Activated CD4-positive, alpha-beta T cell treated with anti-CD3 and anti-CD28 coated beads, Interleukin-2, amount 10 ng/mL, durations not matched to agents 7 days and 5 days (primary cell): ENCODE measurements at regions not wholly inside any gene's neighbourhood (a gene's known extent, or its start where the extent isn't known, plus 50 kb on each side); places are given as distances from the start of the nearest gene placed in this dataset.

Source experiments
- CTCF ChIA-PET: fragments of 350-600 bp; sonication (Branson Sonifier 250); formaldehyde crosslinking; loops from one replicate; lab custom pipeline; 2021; ENCODE audit warnings: antibody characterized with exemption; lab: Charles Lee
- POLR2A ChIA-PET: fragments of 350-600 bp; sonication (Branson Sonifier 250); formaldehyde crosslinking; loops from one replicate; lab custom pipeline; 2021; ENCODE audit warnings: antibody characterized with exemption; lab: Charles Lee
- DNase-seq: peaks from one replicate; pipeline ENCODE4 v3.0.0-alpha.2; 2020
- H3K27ac Mint-ChIP-seq: one replicate; pipeline ENCODE4 v1.8.0; 2021; ENCODE audit warnings: mild to moderate bottlenecking, moderate library complexity, mixed read lengths
- H3K27me3 Mint-ChIP-seq: one replicate; pipeline ENCODE4 v1.8.0; 2021; ENCODE audit warnings: mixed read lengths
- H3K36me3 Mint-ChIP-seq: one replicate; pipeline ENCODE4 v1.8.0; 2021; ENCODE audit warnings: low read depth, mixed read lengths
- H3K4me1 Mint-ChIP-seq: one replicate; pipeline ENCODE4 v1.8.0; 2021; ENCODE audit warnings: mixed read lengths
- H3K4me3 Mint-ChIP-seq: one replicate; pipeline ENCODE4 v1.8.0; 2021; ENCODE audit warnings: mild to moderate bottlenecking, moderate library complexity, mixed read lengths
- H3K9me3 Mint-ChIP-seq: one replicate; pipeline ENCODE4 v1.8.0; 2021; ENCODE audit warnings: mixed read lengths

- Mint-ChIP-seq H3K4me3 (no peak overlapping the region), H3K36me3 (no peaks in the 10 kb centered on the region), H3K4me1 (no peaks in the 10 kb centered on the region), H3K27me3 (no peaks in the 10 kb centered on the region), H3K27ac (no peak overlapping the region), H3K9me3 (no peaks in the 10 kb centered on the region)
- ChIA-PET POLR2A (no interaction called here), CTCF (no interaction called here)
- DNase-seq = no peak
Measured at GRCh38 chr4:149141391-149141790, 674.3 kb downstream of the IQCM start.

- CTCF ChIA-PET = no interaction called here
- no peak overlapping the region for H3K4me3 Mint-ChIP-seq
- no peak for DNase-seq
- H3K27ac Mint-ChIP-seq = no peak overlapping the region
- H3K27me3 Mint-ChIP-seq = no peaks in the 10 kb centered on the region
- POLR2A ChIA-PET = no interaction called here
- H3K36me3 Mint-ChIP-seq = no peaks in the 10 kb centered on the region
- no peaks in the 10 kb centered on the region for H3K4me1 Mint-ChIP-seq
- H3K9me3 Mint-ChIP-seq = no peaks in the 10 kb centered on the region
Measured at GRCh38 chr4:149140841-149141240, 674.8 kb downstream of the IQCM start.

- ChIA-PET CTCF (no interaction called here), POLR2A (no interaction called here)
- Mint-ChIP-seq H3K9me3 (no peaks in the 10 kb centered on the region), H3K27me3 (no peaks in the 10 kb centered on the region), H3K27ac (no peak overlapping the region), H3K4me1 (no peaks in the 10 kb centered on the region), H3K4me3 (no peak overlapping the region), H3K36me3 (no peaks in the 10 kb centered on the region)
- DNase-seq = no peak
Measured at GRCh38 chr4:149136951-149137620, 678.6 kb downstream of the IQCM start.

- Mint-ChIP-seq H3K36me3 (no peaks in the 10 kb centered on the region), H3K4me3 (no peak overlapping the region), H3K9me3 (no peaks in the 10 kb centered on the region), H3K27ac (no peak overlapping the region), H3K27me3 (no peaks in the 10 kb centered on the region), H3K4me1 (no peaks in the 10 kb centered on the region)
- ChIA-PET POLR2A (no interaction called here), CTCF (no interaction called here)
- DNase-seq = no peak
Measured at GRCh38 chr4:149135062-149135461, 680.6 kb downstream of the IQCM start.

- no peak for DNase-seq
- H3K36me3 Mint-ChIP-seq = no peaks in the 10 kb centered on the region
- H3K9me3 Mint-ChIP-seq = no peaks in the 10 kb centered on the region
- H3K4me1 Mint-ChIP-seq = no peaks in the 10 kb centered on the region
- no peak overlapping the region for H3K4me3 Mint-ChIP-seq
- no peak overlapping the region for H3K27ac Mint-ChIP-seq
- ChIA-PET CTCF (interaction anchor here (0.7 kb wide), 1 partner anchor 26 kb away, joined by 3 read pairs; no protein-coding TSS in a partner anchor), POLR2A (no interaction called here)
- H3K27me3 Mint-ChIP-seq = no peaks in the 10 kb centered on the region
Measured at GRCh38 chr4:149121023-149121404, 678.8 kb upstream of the NR3C2 start.

GRCh38 chr4:149120331-149121022, 678.3 kb upstream of the NR3C2 start:
- no peak for DNase-seq
- Mint-ChIP-seq H3K9me3 (no peaks in the 10 kb centered on the region), H3K36me3 (no peaks in the 10 kb centered on the region), H3K4me3 (no peak overlapping the region), H3K27ac (no peak overlapping the region), H3K27me3 (no peaks in the 10 kb centered on the region), H3K4me1 (no peaks in the 10 kb centered on the region)
- CTCF ChIA-PET = no interaction called here
- POLR2A ChIA-PET = no interaction called here

- CTCF ChIA-PET = no interaction called here
- H3K36me3 Mint-ChIP-seq = no peaks in the 10 kb centered on the region
- H3K4me3 Mint-ChIP-seq = no peak overlapping the region
Measured at GRCh38 chr4:149116806-149117205, 674.6 kb upstream of the NR3C2 start.

GRCh38 chr4:149113804-149114430, 671.7 kb upstream of the NR3C2 start:
- ChIA-PET CTCF (no interaction called here), POLR2A (no interaction called here)
- H3K4me1 Mint-ChIP-seq = no peaks in the 10 kb centered on the region
- H3K27me3 Mint-ChIP-seq = no peaks in the 10 kb centered on the region
- H3K4me3 Mint-ChIP-seq = no peak overlapping the region
- H3K9me3 Mint-ChIP-seq = no peaks in the 10 kb centered on the region
- no peaks in the 10 kb centered on the region for H3K36me3 Mint-ChIP-seq
- no peak for DNase-seq
- H3K27ac Mint-ChIP-seq = no peak overlapping the region

More at GRCh38 chr4:149116806-149117205, 674.6 kb upstream of the NR3C2 start:
- Mint-ChIP-seq H3K9me3 (no peaks in the 10 kb centered on the region), H3K27ac (no peak overlapping the region), H3K4me1 (no peaks in the 10 kb centered on the region), H3K27me3 (no peaks in the 10 kb centered on the region)
- POLR2A ChIA-PET = no interaction called here
- DNase-seq = no peak

GRCh38 chr4:149112109-149112508, 669.9 kb upstream of the NR3C2 start:
- DNase-seq = no peak
- POLR2A ChIA-PET = no interaction called here
- Mint-ChIP-seq H3K4me1 (no peaks in the 10 kb centered on the region), H3K27ac (no peak overlapping the region), H3K9me3 (no peaks in the 10 kb centered on the region), H3K4me3 (no peak overlapping the region), H3K27me3 (no peaks in the 10 kb centered on the region), H3K36me3 (no peaks in the 10 kb centered on the region)
- CTCF ChIA-PET = no interaction called here

GRCh38 chr4:149110481-149110880, 668.3 kb upstream of the NR3C2 start:
- Mint-ChIP-seq H3K27me3 (no peaks in the 10 kb centered on the region), H3K27ac (no peak overlapping the region), H3K4me1 (no peaks in the 10 kb centered on the region), H3K36me3 (no peaks in the 10 kb centered on the region), H3K4me3 (no peak overlapping the region), H3K9me3 (no peaks in the 10 kb centered on the region)
- ChIA-PET POLR2A (no interaction called here), CTCF (no interaction called here)
- no peak for DNase-seq

GRCh38 chr4:149108626-149109025, 666.4 kb upstream of the NR3C2 start:
- ChIA-PET CTCF (no interaction called here), POLR2A (no interaction called here)
- DNase-seq = no peak
- Mint-ChIP-seq H3K4me1 (no peaks in the 10 kb centered on the region), H3K27me3 (no peaks in the 10 kb centered on the region), H3K36me3 (no peaks in the 10 kb centered on the region), H3K9me3 (no peaks in the 10 kb centered on the region), H3K27ac (no peak overlapping the region), H3K4me3 (no peak overlapping the region)

- DNase-seq = no peak
- ChIA-PET CTCF (no interaction called here), POLR2A (no interaction called here)
- Mint-ChIP-seq H3K27me3 (no peaks in the 10 kb centered on the region), H3K27ac (no peak overlapping the region), H3K4me1 (no peaks in the 10 kb centered on the region), H3K9me3 (no peaks in the 10 kb centered on the region), H3K36me3 (no peaks in the 10 kb centered on the region), H3K4me3 (no peak overlapping the region)
Measured at GRCh38 chr4:149102765-149103164, 660.6 kb upstream of the NR3C2 start.

- Mint-ChIP-seq H3K36me3 (no peaks in the 10 kb centered on the region), H3K27me3 (no peaks in the 10 kb centered on the region), H3K27ac (no peak overlapping the region), H3K4me1 (no peaks in the 10 kb centered on the region), H3K9me3 (no peaks in the 10 kb centered on the region), H3K4me3 (no peak overlapping the region)
- ChIA-PET CTCF (no interaction called here), POLR2A (no interaction called here)
- no peak for DNase-seq
Measured at GRCh38 chr4:149101649-149102048, 659.4 kb upstream of the NR3C2 start.
